HCT116 (cell line): ENCODE measurements at regions not wholly inside any gene's neighbourhood (a gene's known extent, or its start where the extent isn't known, plus 50 kb on each side); places are given as distances from the start of the nearest gene placed in this dataset.

ENCODE experiments used
- ATAC-seq: fragments of 200-7000 bp; cut with Tn5 transposase; 2 replicates; pipeline ENCODE4 v1.9.1; 2020; ENCODE audit warnings: mild to moderate bottlenecking, moderate library complexity
- BruUV-seq: library from RNA; stranded (reverse); fragments of 400-500 nt; replicated peaks from 2 replicates; lab custom pipeline; 2021; lab: Mats Ljungman, UMichigan
- CTCF ChIA-PET: fragments of 300-600 bp; sonication (Branson Sonifier 250); formaldehyde crosslinking; loops from one replicate; lab custom pipeline; 2021; ENCODE audit warnings: antibody characterized with exemption; lab: Charles Lee
- POLR2A ChIA-PET: fragments of 300-600, 350-600 bp; sonication (Branson Sonifier 250); formaldehyde crosslinking; loops from one replicate; lab custom pipeline; 2021; ENCODE audit warnings: antibody characterized with exemption; lab: Charles Lee
- RAD21 ChIA-PET, 2 experiments: fragments of 300-600 bp; sonication (Branson Sonifier 250); formaldehyde crosslinking; loops; one replicate each; lab custom pipeline; 2023; ENCODE audit warnings: low total read pairs in 2 of 2; ENCODE audit not compliant: uncharacterized antibody in 2 of 2, unreplicated experiment in 2 of 2, low non-redundant PET in 1 of 2; lab: Charles Lee
- DNase-seq: peaks from one replicate; pipeline ENCODE4 v3.0.0-alpha.2; 2010; ENCODE audit warnings: low read depth, low spot score
- H2AFZ ChIP-seq: fragments of 200-600 bp; shearing (Covaris generic), sonication (generic); 2 replicates; pipeline ENCODE4 v1.6.1; 2017; ENCODE audit warnings: low read depth, mixed run types, mixed read lengths, antibody characterized with exemption, low read length; ENCODE audit not compliant: poor library complexity, severe bottlenecking
- H3K27ac ChIP-seq: 2 replicates; pipeline ENCODE4 v1.5.1; 2012; ENCODE audit warnings: low read depth, low read length
- H3K27me3 ChIP-seq: fragments of 200-600 bp; sonication (generic); 2 replicates; pipeline ENCODE4 v1.6.1; 2016; ENCODE audit warnings: mixed run types, low read length, mixed read lengths; ENCODE audit not compliant: insufficient read depth
- H3K36me3 ChIP-seq, 2 experiments: fragments of 200-500 bp in 1 of 2; fragments of 200-600 bp in 1 of 2; sonication (Bioruptor generic) in 1 of 2; sonication (generic) in 1 of 2; 2 replicates each; pipeline versions ENCODE4 v1.5.1 to v1.6.1; 2014 to 2016; ENCODE audit warnings: low read length in 2 of 2, inconsistent platforms in 1 of 2, mixed read lengths in 1 of 2, mixed run types in 1 of 2; ENCODE audit not compliant: insufficient read depth in 2 of 2, control insufficient read depth in 1 of 2
- H3K4me1 ChIP-seq, 2 experiments: fragments of 200-600 bp in 1 of 2; sonication (generic) in 1 of 2; 2 replicates each; pipeline versions ENCODE4 v1.5.1 to v1.6.1; 2012 to 2017; ENCODE audit warnings: low read length in 2 of 2, inconsistent platforms in 1 of 2, mild to moderate bottlenecking in 1 of 2, mixed read lengths in 1 of 2, mixed run types in 1 of 2, moderate library complexity in 1 of 2; ENCODE audit not compliant: insufficient read depth in 2 of 2, control insufficient read depth in 1 of 2
- H3K4me2 ChIP-seq: fragments of 200-600 bp; sonication (generic); 2 replicates; pipeline ENCODE4 v1.6.1; 2017; ENCODE audit warnings: mixed run types, low read length, mixed read lengths
- H3K4me3 ChIP-seq, 2 experiments: fragments of 200-600 bp in 1 of 2; sonication (generic) in 1 of 2; replicated peaks in 1 of 2; 2 replicates each; pipeline ENCODE4 v1.5.1; 2011 to 2016; ENCODE audit warnings: low read length in 2 of 2, control low read depth in 1 of 2, low read depth in 1 of 2, mild to moderate bottlenecking in 1 of 2, mixed read lengths in 1 of 2, mixed run types in 1 of 2
- H3K79me2 ChIP-seq: fragments of 200-600 bp; sonication (generic); 2 replicates; pipeline ENCODE4 v1.6.1; 2017; ENCODE audit warnings: mild to moderate bottlenecking, mixed run types, low read length, moderate library complexity, mixed read lengths; ENCODE audit not compliant: insufficient read depth
- H3K9ac ChIP-seq: fragments of 200-600 bp; sonication (generic); 2 replicates; pipeline ENCODE4 v1.6.1; 2016; ENCODE audit warnings: low read length, mixed read lengths
- H3K9me2 ChIP-seq: fragments of 200-600 bp; sonication (generic), shearing (Covaris generic); 2 replicates; pipeline ENCODE4 v1.6.1; 2017; ENCODE audit warnings: mixed run types, mild to moderate bottlenecking, moderate library complexity; ENCODE audit not compliant: insufficient read depth
- H3K9me3 ChIP-seq, 2 experiments: fragments of 200-500 bp in 1 of 2; fragments of 200-600 bp in 1 of 2; sonication (Bioruptor generic) in 1 of 2; sonication (generic) in 1 of 2; 2 replicates each; pipeline ENCODE4 v1.6.1; 2014 to 2017; ENCODE audit warnings: low read length in 2 of 2, mixed read lengths in 2 of 2, inconsistent platforms in 1 of 2, low read depth in 1 of 2, mild to moderate bottlenecking in 1 of 2, mixed run types in 1 of 2, moderate library complexity in 1 of 2; ENCODE audit not compliant: control insufficient read depth in 1 of 2, insufficient read depth in 1 of 2
- H4K20me1 ChIP-seq: fragments of 200-600 bp; sonication (generic), shearing (Covaris generic); 2 replicates; pipeline ENCODE4 v1.6.1; 2017; ENCODE audit warnings: mixed run types, mild to moderate bottlenecking, moderate library complexity; ENCODE audit not compliant: insufficient read depth
- CTCF ChIP-seq, 3 experiments: fragments of 200-600 bp in 1 of 3; sonication (generic) in 1 of 3; IDR thresholded peaks in 2 of 3; conservative IDR thresholded peaks in 1 of 3; 2 replicates each; pipeline ENCODE4 v1.5.1; 2012 to 2017; ENCODE audit warnings: low read depth in 2 of 3, low read length in 2 of 3, antibody characterized with exemption in 1 of 3, borderline replicate concordance in 1 of 3, control low read depth in 1 of 3, mild to moderate bottlenecking in 1 of 3, mixed read lengths in 1 of 3, mixed run types in 1 of 3, moderate library complexity in 1 of 3; ENCODE audit not compliant: insufficient read depth in 1 of 3
- EGR1 ChIP-seq: IDR thresholded peaks from 2 replicates; pipeline ENCODE4 v1.6.1; 2012; ENCODE audit warnings: low read depth
- JUND ChIP-seq: IDR thresholded peaks from 2 replicates; pipeline ENCODE4 v1.6.1; 2012
- RAD21 ChIP-seq: IDR thresholded peaks from 2 replicates; pipeline ENCODE4 v1.6.1; 2012; ENCODE audit warnings: low read depth, mild to moderate bottlenecking
- YY1 ChIP-seq: IDR thresholded peaks from 2 replicates; pipeline ENCODE4 v1.6.1; 2011; ENCODE audit warnings: low read length, low read depth, moderate library complexity, mild to moderate bottlenecking; ENCODE audit not compliant: insufficient replicate concordance; ENCODE audit errors: extremely low read depth
- intact Hi-C: fragments of 100-400 bp; cut with micrococcal nuclease; formaldehyde crosslinking; loops from 2 replicates; pipeline ENCODE4 v1.10.0; 2022
- TF ChIP-seq, protein P1 (sequence below): IDR thresholded peaks from 2 replicates; pipeline ENCODE4 v1.6.1; 2012

DNA sequence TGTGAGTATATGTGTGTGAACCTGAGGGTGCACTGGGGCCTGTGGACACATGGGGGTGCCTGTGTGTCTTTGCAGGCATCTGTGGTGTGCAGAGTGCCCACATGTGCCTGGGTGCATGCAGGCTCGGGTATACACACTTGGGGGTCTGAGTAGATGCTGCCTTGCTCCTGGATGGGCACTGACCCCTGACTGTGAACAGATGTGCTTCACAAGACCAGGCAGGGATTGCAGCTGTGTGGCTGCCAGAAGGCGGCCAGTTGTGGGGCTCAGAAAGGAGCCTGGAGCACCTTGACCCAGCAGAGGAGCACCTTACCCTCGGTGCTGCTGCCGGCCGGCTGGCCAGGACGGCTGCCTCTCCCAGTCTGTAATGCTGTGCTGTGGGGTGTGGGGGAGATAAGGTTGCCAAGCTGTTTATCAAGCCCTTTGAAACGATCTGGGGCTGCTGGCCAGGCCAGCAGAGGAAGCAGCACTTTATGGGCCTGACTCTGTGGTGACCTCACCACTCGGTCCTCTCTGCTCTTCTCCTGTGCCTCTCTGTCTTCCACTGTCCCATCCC, 55.5 kb upstream of the MRPS22 start:
- Histone ChIP-seq H3K36me3 (no peaks in the 10 kb centered on the region; a peak in 1 of 4 replicates), H3K4me2 (no peak overlapping the region), H3K27ac (peak overlapping the region; percentile 32; the same call in 1 of the 2 replicates), H4K20me1 (no peaks in the 10 kb centered on the region), H3K79me2 (no peaks in the 10 kb centered on the region), H3K4me1 (peaks cover 26 to 60% of the 10 kb centered on the region in 2 experiments), H3K9me3 (no peaks in the 10 kb centered on the region), H3K4me3 (no peak overlapping the region), H3K27me3 (no peaks in the 10 kb centered on the region), H2AFZ (no peak overlapping the region), H3K9me2 (no peaks in the 10 kb centered on the region), H3K9ac (no peak overlapping the region)
- TF ChIP-seq CTCF (IDR thresholded peaks at IDR 0.05 in 2 of 3, conservative IDR thresholded peaks at IDR 0.05 in 1 of 3; ENCODE audit: borderline replicate concordance in 1 of 3, insufficient read depth in 1 of 3, low read depth in 2 of 3, low read length in 2 of 3) (peak; percentile 23 to 44 (median 24); a peak in 3 of 6 replicates), RAD21 (peak; percentile 59)
- TF ChIP-seq, protein P1, sequence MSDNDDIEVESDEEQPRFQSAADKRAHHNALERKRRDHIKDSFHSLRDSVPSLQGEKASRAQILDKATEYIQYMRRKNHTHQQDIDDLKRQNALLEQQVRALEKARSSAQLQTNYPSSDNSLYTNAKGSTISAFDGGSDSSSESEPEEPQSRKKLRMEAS: no peak
- ChIA-PET POLR2A (no interaction called here), CTCF (no interaction called here), RAD21 (no interaction called here)
- DNase-seq: no peak
- intact Hi-C loops: no loop called here
- no TSS peak for BruUV-seq
- peak; percentile 78 for ATAC-seq

DNA sequence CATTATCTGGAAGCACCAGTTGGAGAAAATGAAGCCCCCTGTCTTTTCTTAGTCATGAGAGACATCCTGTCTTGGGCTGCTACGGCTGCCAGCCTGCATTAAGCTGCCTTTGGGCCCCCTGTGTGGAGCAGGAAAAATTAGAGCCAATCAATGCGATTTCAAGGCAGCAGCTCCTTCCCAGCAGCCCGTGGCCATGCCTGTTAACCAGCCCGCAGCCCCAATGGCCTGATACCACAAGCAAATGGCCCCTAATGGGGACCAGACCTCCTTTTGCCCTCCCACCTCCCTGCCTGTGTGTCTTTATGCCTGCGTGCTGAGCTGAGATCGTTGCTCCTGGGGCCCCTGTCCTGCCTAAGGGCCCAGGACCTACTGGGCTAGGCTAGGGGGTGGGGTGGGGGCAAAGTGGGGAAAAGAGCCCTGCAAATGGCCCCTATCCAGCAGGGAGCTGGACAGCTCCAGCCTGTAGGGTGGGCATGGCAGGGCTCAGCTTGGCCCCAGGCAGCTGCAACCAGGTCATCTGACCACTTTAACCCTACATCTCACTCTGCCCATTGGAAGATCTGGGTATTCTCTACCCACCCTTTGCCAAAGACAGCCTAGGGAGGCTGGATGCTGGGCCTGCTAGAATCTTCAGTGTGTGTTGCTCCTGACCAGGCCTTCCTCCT, 53.8 kb upstream of the MRPS22 start:
- peaks cover 34 to 69% of the 10 kb centered on the region in 2 experiments for H3K4me1 ChIP-seq

More for the DNA sequence above, 53.8 kb upstream of the MRPS22 start:
- intact Hi-C loops: no loop called here
- Histone ChIP-seq H3K79me2 (no peaks in the 10 kb centered on the region), H3K27me3 (no peaks in the 10 kb centered on the region), H3K4me2 (no peak overlapping the region), H3K27ac (no peak overlapping the region), H3K9ac (no peak overlapping the region), H4K20me1 (no peaks in the 10 kb centered on the region), H3K9me3 (no peaks in the 10 kb centered on the region), H3K36me3 (no peaks in the 10 kb centered on the region; a peak in 1 of 4 replicates), H3K9me2 (no peaks in the 10 kb centered on the region), H2AFZ (no peak overlapping the region), H3K4me3 (no peak overlapping the region)
- no peak for DNase-seq
- ChIA-PET POLR2A (interaction anchor here (0.9 kb wide), 1 partner anchor 12 kb away, joined by 4 read pairs; no protein-coding TSS in a partner anchor), RAD21 (interaction anchor here in 1 of 2 experiments (1.3 kb wide), 1 partner anchor 39 kb away, joined by 4 read pairs; no protein-coding TSS in a partner anchor), CTCF (no interaction called here)
- no TSS peak for BruUV-seq
- ATAC-seq: no peak
- TF ChIP-seq YY1: no peak
- TF ChIP-seq, protein P1: no peak
- TF ChIP-seq EGR1: no peak
- no peak for TF ChIP-seq JUND
